ENCODE measurements at regions not wholly inside any gene's neighbourhood (a gene's known extent, or its start where the extent isn't known, plus 50 kb on each side); places are given as distances from the start of the nearest gene placed in this dataset.

DNA sequence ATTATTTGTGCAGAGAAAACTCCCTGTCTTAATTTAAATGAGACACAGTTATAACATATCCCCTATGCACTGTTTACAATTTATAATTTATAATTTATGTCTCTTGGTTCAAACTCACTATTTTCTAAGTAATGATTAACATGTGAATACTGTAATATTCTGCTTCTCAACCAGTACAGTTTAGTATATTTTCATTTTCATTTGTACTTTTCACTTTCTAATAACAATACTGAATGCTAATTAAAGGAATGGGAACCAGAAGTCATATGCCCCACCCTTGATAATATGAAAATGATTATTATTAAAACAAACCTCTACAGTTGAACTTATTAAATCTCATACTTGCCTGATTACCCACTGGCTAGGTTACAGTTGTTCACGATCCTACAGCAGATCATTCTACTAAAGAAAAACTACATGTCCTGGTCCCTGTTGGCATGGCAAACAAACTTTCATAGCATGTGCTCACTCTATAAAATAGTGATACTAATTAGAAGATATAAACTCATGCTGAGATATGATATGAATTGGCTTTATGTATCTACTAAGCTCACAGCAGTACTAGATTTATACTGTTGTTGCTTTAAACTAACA is 66.4 kb downstream of the POU5F2 start:
- no peak overlapping the region for H3K4me3 ChIP-seq
- TF ChIP-seq, protein P1, sequence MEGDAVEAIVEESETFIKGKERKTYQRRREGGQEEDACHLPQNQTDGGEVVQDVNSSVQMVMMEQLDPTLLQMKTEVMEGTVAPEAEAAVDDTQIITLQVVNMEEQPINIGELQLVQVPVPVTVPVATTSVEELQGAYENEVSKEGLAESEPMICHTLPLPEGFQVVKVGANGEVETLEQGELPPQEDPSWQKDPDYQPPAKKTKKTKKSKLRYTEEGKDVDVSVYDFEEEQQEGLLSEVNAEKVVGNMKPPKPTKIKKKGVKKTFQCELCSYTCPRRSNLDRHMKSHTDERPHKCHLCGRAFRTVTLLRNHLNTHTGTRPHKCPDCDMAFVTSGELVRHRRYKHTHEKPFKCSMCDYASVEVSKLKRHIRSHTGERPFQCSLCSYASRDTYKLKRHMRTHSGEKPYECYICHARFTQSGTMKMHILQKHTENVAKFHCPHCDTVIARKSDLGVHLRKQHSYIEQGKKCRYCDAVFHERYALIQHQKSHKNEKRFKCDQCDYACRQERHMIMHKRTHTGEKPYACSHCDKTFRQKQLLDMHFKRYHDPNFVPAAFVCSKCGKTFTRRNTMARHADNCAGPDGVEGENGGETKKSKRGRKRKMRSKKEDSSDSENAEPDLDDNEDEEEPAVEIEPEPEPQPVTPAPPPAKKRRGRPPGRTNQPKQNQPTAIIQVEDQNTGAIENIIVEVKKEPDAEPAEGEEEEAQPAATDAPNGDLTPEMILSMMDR (IDR thresholded peaks at IDR 0.05) = no peak
- TF ChIP-seq EP300 (IDR thresholded peaks at IDR 0.05) (no peak), POLR2A (IDR thresholded peaks at IDR 0.05) (no peak)
- 52 to 75% methylated on average over 1 of the region's 1 CpG for WGBS, 2 donors
- H3K9me3 ChIP-seq = no peaks in the 10 kb centered on the region
- H3K27ac ChIP-seq = peak overlapping the region in 2 of 4 donors; percentile 72 to 79
- no peak for DNase-seq (ENCODE audit: low spot score in 2 of 2)
- H3K27me3 ChIP-seq = no peaks in the 10 kb centered on the region
- peaks cover 0 to 46% (median 21%) of the 10 kb centered on the region in 4 donors for H3K4me1 ChIP-seq
- no peaks in the 10 kb centered on the region for H3K36me3 ChIP-seq

DNA sequence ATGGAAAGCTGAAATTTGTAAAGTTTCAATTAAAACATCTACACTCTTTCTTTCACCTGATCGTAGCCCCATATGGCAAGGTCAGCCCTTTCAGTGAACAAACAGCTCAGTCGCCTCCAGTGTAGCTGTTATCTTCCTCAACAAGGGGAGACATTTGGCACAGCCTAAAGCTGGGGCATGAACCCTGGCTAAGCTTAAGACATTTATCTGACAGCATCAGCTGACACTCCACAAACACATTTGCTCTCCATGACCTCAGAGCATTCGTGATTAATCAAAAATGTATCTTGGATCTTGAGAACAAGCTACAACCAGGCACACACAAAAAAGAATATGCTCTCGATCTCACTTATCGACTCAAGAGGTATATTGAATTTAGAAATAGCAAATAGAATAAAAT is 67.3 kb downstream of the POU5F2 start:
- no peak for DNase-seq (ENCODE audit: low spot score in 2 of 2)
- Histone ChIP-seq H3K4me3 (no peak overlapping the region), H3K36me3 (no peaks in the 10 kb centered on the region), H3K27me3 (no peaks in the 10 kb centered on the region), H3K4me1 (peaks cover 0 to 46% (median 21%) of the 10 kb centered on the region in 4 donors), H3K27ac (peak overlapping the region in 1 of 4 donors; percentile 16), H3K9me3 (no peaks in the 10 kb centered on the region)
- WGBS, 2 donors = 71 to 80% methylated on average over 5 of the region's 5 CpGs
- TF ChIP-seq POLR2A (IDR thresholded peaks at IDR 0.05) (no peak), EP300 (IDR thresholded peaks at IDR 0.05) (no peak)
- TF ChIP-seq, protein P1 (IDR thresholded peaks at IDR 0.05) = no peak

DNA sequence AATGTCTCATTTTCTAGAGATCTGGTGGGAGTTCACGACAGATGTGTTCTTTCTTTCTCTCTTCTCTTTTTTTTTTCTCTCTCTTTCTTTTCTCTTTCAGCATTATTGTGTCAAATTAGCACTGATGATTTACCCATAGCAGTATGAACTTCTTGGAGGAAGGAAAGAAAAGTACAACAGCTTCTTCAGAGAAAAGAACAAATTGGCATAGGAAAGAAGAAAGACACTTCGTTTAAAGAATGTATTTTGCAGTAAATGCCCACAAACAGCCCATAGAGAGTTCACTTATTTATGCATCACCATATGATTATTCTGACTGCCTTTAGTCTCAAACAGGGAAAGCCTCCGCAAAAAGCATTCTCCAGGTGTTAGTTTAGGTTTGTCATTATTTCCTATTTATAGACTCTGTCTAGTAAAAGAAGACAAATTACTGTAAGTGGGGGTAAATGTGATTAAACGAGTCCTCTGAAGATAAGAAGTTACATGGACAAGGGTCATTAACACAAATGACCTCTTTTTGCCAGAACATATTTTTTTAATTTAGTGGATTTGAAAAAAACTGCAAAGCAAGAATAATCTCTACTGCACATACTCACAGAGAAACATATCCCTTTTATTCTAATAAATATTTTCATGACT is 68.0 kb downstream of the POU5F2 start:
- no peak for DNase-seq (ENCODE audit: low spot score in 2 of 2)
- H3K27ac ChIP-seq = peak overlapping the region in 1 of 4 donors; percentile 16
- H3K27me3 ChIP-seq = no peaks in the 10 kb centered on the region
- 57 to 63% methylated on average over 4 of the region's 4 CpGs for WGBS, 2 donors
- no peaks in the 10 kb centered on the region for H3K36me3 ChIP-seq
- no peak overlapping the region for H3K4me3 ChIP-seq
- H3K9me3 ChIP-seq = no peaks in the 10 kb centered on the region
- H3K4me1 ChIP-seq = peaks cover 0 to 46% (median 21%) of the 10 kb centered on the region in 4 donors
- TF ChIP-seq, protein P1 (IDR thresholded peaks at IDR 0.05) = no peak
- no peak for TF ChIP-seq POLR2A (IDR thresholded peaks at IDR 0.05)
- TF ChIP-seq EP300 (IDR thresholded peaks at IDR 0.05) = no peak

DNA sequence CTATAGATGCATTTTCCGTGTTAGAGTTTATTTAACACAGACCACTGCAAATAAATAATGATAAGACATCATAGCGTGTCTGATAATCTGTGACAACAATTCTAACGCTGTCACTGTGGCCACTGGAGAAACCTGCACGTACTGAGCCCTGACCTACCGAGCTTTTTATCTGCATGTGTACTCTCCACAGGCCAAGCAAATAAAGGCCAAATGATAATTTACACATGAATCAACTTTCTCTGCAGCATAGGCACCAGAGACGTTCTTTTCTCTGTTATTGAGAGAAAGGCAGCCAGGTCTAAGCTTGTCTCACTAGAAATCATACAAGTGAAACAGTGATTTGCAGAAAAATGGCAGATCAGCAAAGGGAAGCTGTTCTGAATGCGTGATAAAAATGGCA is 75.8 kb downstream of the POU5F2 start:
- Histone ChIP-seq H3K27me3 (no peaks in the 10 kb centered on the region), H3K4me1 (no peaks in the 10 kb centered on the region), H3K36me3 (no peaks in the 10 kb centered on the region), H3K4me3 (no peak overlapping the region), H3K27ac (no peak overlapping the region), H3K9me3 (no peaks in the 10 kb centered on the region)
- no peak for DNase-seq (ENCODE audit: low spot score in 2 of 2)
- 77 to 83% methylated on average over 7 of the region's 7 CpGs for WGBS, 2 donors
- TF ChIP-seq EP300 (IDR thresholded peaks at IDR 0.05) (no peak), POLR2A (IDR thresholded peaks at IDR 0.05) (no peak)
- TF ChIP-seq, protein P1 (IDR thresholded peaks at IDR 0.05) = no peak

DNA sequence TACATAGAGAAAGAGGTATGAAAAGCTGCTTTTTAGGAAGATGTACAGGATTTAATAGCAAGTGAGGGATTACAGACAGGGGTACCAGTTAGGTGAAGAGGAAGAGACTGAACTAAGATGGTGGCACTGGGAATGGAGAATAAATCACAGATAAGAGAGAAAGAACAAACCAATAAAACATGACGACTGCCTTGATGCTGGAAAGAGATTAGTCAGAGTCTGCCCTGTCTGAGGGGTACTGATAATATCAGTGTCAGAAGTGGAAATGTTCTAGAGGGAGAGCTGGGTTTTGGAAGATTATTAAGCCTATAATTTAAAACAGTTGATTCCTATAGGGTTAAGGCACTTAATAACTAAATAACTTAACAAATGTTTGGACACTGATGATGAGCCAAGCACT is 77.7 kb downstream of the NR2F1 start:
- no peak for TF ChIP-seq POLR2A (IDR thresholded peaks at IDR 0.05)
- TF ChIP-seq, protein P1 (IDR thresholded peaks at IDR 0.05) = no peak
- no peak for TF ChIP-seq EP300 (IDR thresholded peaks at IDR 0.05)
- no peaks in the 10 kb centered on the region for H3K27me3 ChIP-seq
- no peak for DNase-seq (ENCODE audit: low spot score in 2 of 2)
- no peak overlapping the region for H3K4me3 ChIP-seq
- H3K27ac ChIP-seq = no peak overlapping the region
- no peaks in the 10 kb centered on the region for H3K9me3 ChIP-seq
- H3K36me3 ChIP-seq = no peaks in the 10 kb centered on the region
- 71 to 72% methylated on average over 1 of the region's 1 CpG for WGBS, 2 donors
- H3K4me1 ChIP-seq = no peaks in the 10 kb centered on the region
